ENCODE measurements at regions not wholly inside any gene's neighbourhood (a gene's known extent, or its start where the extent isn't known, plus 50 kb on each side); places are given as distances from the start of the nearest gene placed in this dataset.
"Not testable (repeated sequence)": the region's sequence is repeated elsewhere in the genome, so short reads cannot be mapped to it uniquely, and the experiment has no call there.

GRCh38 chrX:81857192-81857591, 655.3 kb downstream of the SH3BGRL start:
- no peak for DNase-seq

GRCh38 chrX:81866873-81867272, 665.0 kb downstream of the SH3BGRL start:
- no peak for DNase-seq

- no peak for DNase-seq
These were observed 667.1 kb downstream of the SH3BGRL start for GRCh38 chrX:81868979-81869378.

- no peak for DNase-seq
These were observed 672.9 kb downstream of the SH3BGRL start for GRCh38 chrX:81874807-81875206.

GRCh38 chrX:81875800-81876199, 673.9 kb downstream of the SH3BGRL start:
- DNase-seq = no peak

- no peak for DNase-seq
These were observed 674.5 kb downstream of the SH3BGRL start for GRCh38 chrX:81876437-81876836.

- no peak for DNase-seq
These were observed 688.6 kb downstream of the SH3BGRL start for GRCh38 chrX:81890521-81890920.

- no peak for DNase-seq
These were observed 698.6 kb downstream of the SH3BGRL start for GRCh38 chrX:81900522-81900921.

GRCh38 chrX:81925812-81926211, 723.9 kb downstream of the SH3BGRL start:
- no peak for DNase-seq

GRCh38 chrX:81945911-81946310, 744.0 kb downstream of the SH3BGRL start:
- not testable (repeated sequence) for DNase-seq

- DNase-seq = no peak
These were observed 755.4 kb downstream of the SH3BGRL start for GRCh38 chrX:81957318-81957717.

GRCh38 chrX:81957900-81958545, 756.1 kb downstream of the SH3BGRL start:
- DNase-seq = peak in 1 of 2 experiments; percentile 4

- no peak for DNase-seq
These were observed 758.1 kb downstream of the SH3BGRL start for GRCh38 chrX:81959964-81960363.

GRCh38 chrX:81974413-81974812, 772.5 kb downstream of the SH3BGRL start:
- DNase-seq = not testable (repeated sequence)

- DNase-seq = no peak
These were observed 778.1 kb downstream of the SH3BGRL start for GRCh38 chrX:81979806-81980515.

GRCh38 chrX:81987217-81987616, 785.3 kb downstream of the SH3BGRL start:
- not testable (repeated sequence) for DNase-seq

GRCh38 chrX:81996166-81996565, 794.3 kb downstream of the SH3BGRL start:
- DNase-seq = no peak

- no peak for DNase-seq
These were observed 827.8 kb downstream of the SH3BGRL start for GRCh38 chrX:82029571-82030218.

- no peak for DNase-seq
These were observed 829.3 kb downstream of the SH3BGRL start for GRCh38 chrX:82031250-82031649.

- no peak for DNase-seq
These were observed 836.9 kb downstream of the SH3BGRL start for GRCh38 chrX:82038793-82039192.

- no peak for DNase-seq
These were observed 839.1 kb downstream of the SH3BGRL start for GRCh38 chrX:82041034-82041433.

GRCh38 chrX:82058728-82059127, 856.8 kb downstream of the SH3BGRL start:
- no peak for DNase-seq

- no peak for DNase-seq
These were observed 869.0 kb downstream of the SH3BGRL start for GRCh38 chrX:82070948-82071347.

GRCh38 chrX:82081027-82081426, 879.1 kb downstream of the SH3BGRL start:
- DNase-seq = no peak
